ENCODE measurements at regions not wholly inside any gene's neighbourhood (a gene's known extent, or its start where the extent isn't known, plus 50 kb on each side); places are given as distances from the start of the nearest gene placed in this dataset.
"Not testable (repeated sequence)": the region's sequence is repeated elsewhere in the genome, so short reads cannot be mapped to it uniquely, and the experiment has no call there.

GRCh38 chr13:64688893-64689677, 2541.1 kb downstream of the PCDH9 start:
- no peak for DNase-seq
- Histone ChIP-seq H3K4me1 (no peaks in the 10 kb centered on the region), H3K36me3 (replicated peaks in 1 of 2; ENCODE audit: insufficient read depth in 1 of 2, low read depth in 2 of 2) (no peaks in the 10 kb centered on the region), H3K4me3 (no peak overlapping the region), H3K27me3 (no peaks in the 10 kb centered on the region), H3K9me3 (no peaks in the 10 kb centered on the region), H3K27ac (no peak overlapping the region)
- intact Hi-C loops (cut with DNase I), result no loop called here
- TF ChIP-seq CTCF (IDR thresholded peaks at IDR 0.05) (no peak), POLR2A (IDR thresholded peaks at IDR 0.05) (no peak)
- no peak for ATAC-seq
- WGBS, 2 donors, result 52 to 58% methylated on average over 4 of the region's 4 CpGs

- ATAC-seq, result not testable (repeated sequence)
- WGBS, 2 donors, result 53 to 60% methylated on average over 4 of the region's 4 CpGs
Observed at GRCh38 chr13:64686536-64686935, 2543.6 kb downstream of the PCDH9 start.

GRCh38 chr13:64684685-64685431, 2545.3 kb downstream of the PCDH9 start:
- Histone ChIP-seq H3K4me3 (no peak overlapping the region), H3K27ac (no peak overlapping the region), H3K36me3 (replicated peaks in 1 of 2; ENCODE audit: insufficient read depth in 1 of 2, low read depth in 2 of 2) (no peaks in the 10 kb centered on the region), H3K9me3 (no peaks in the 10 kb centered on the region), H3K4me1 (no peaks in the 10 kb centered on the region), H3K27me3 (no peaks in the 10 kb centered on the region)
- TF ChIP-seq CTCF (IDR thresholded peaks at IDR 0.05), result no peak
- no peak for TF ChIP-seq POLR2A (IDR thresholded peaks at IDR 0.05)
- ATAC-seq, result no peak
- DNase-seq, result no peak
- intact Hi-C loops (cut with DNase I), result no loop called here
- WGBS, 2 donors, result 38 to 42% methylated on average over 7 of the region's 7 CpGs

More at GRCh38 chr13:64686536-64686935, 2543.6 kb downstream of the PCDH9 start:
- H3K36me3 ChIP-seq (replicated peaks in 1 of 2; ENCODE audit: insufficient read depth in 1 of 2, low read depth in 2 of 2); H3K9me3 ChIP-seq; intact Hi-C loops (cut with DNase I); H3K27ac ChIP-seq; H3K4me3 ChIP-seq; H3K27me3 ChIP-seq; DNase-seq; H3K4me1 ChIP-seq: not testable (repeated sequence)

GRCh38 chr13:64684108-64684507, 2546.0 kb downstream of the PCDH9 start:
- Histone ChIP-seq H3K9me3 (no peaks in the 10 kb centered on the region), H3K4me1 (no peaks in the 10 kb centered on the region), H3K36me3 (replicated peaks in 1 of 2; ENCODE audit: insufficient read depth in 1 of 2, low read depth in 2 of 2) (no peaks in the 10 kb centered on the region), H3K4me3 (no peak overlapping the region), H3K27ac (no peak overlapping the region), H3K27me3 (no peaks in the 10 kb centered on the region)
- intact Hi-C loops (cut with DNase I), result no loop called here
- DNase-seq, result no peak
- TF ChIP-seq POLR2A (IDR thresholded peaks at IDR 0.05) (no peak), CTCF (IDR thresholded peaks at IDR 0.05) (no peak)
- no peak for ATAC-seq
- WGBS, 2 donors, result 48 to 60% methylated on average over 3 of the region's 3 CpGs

GRCh38 chr13:64680739-64681138, 2549.4 kb downstream of the PCDH9 start:
- H3K9me3 ChIP-seq, result no peaks in the 10 kb centered on the region
- intact Hi-C loops (cut with DNase I), result no loop called here
- no peaks in the 10 kb centered on the region for H3K36me3 ChIP-seq (replicated peaks in 1 of 2; ENCODE audit: insufficient read depth in 1 of 2, low read depth in 2 of 2)
- DNase-seq, result no peak
- no peak overlapping the region for H3K27ac ChIP-seq
- H3K4me3 ChIP-seq, result no peak overlapping the region
- no peak for ATAC-seq
- 70 to 79% methylated on average over 1 of the region's 1 CpG for WGBS, 2 donors
- TF ChIP-seq CTCF (IDR thresholded peaks at IDR 0.05) (no peak), POLR2A (IDR thresholded peaks at IDR 0.05) (no peak)
- no peaks in the 10 kb centered on the region for H3K27me3 ChIP-seq
- no peaks in the 10 kb centered on the region for H3K4me1 ChIP-seq
